Liver (tissue), 8 donors: ENCODE measurements at regions not wholly inside any gene's neighbourhood (a gene's known extent, or its start where the extent isn't known, plus 50 kb on each side); places are given as distances from the start of the nearest gene placed in this dataset.

Experiments used
- DNase-seq: peaks from one replicate; pipeline ENCODE4 v3.0.0-alpha.2; 2017; ENCODE audit warnings: low spot score
- H3K27ac ChIP-seq, 2 donors: one replicate each; pipeline ENCODE4 v1.7.0; 2013; ENCODE audit warnings: inconsistent platforms in 2 of 2, low read length in 2 of 2, control low read depth in 1 of 2, low read depth in 1 of 2, mild to moderate bottlenecking in 1 of 2
- H3K27me3 ChIP-seq, 4 donors: one replicate each; pipeline versions ENCODE4 v1.6.1 to v1.7.0; 2013; ENCODE audit warnings: low read length in 3 of 4, inconsistent platforms in 1 of 4, mild to moderate bottlenecking in 1 of 4, moderate library complexity in 1 of 4; ENCODE audit not compliant: control insufficient read depth in 4 of 4, insufficient read depth in 4 of 4
- H3K36me3 ChIP-seq, 4 donors: one replicate each; pipeline versions ENCODE4 v1.6.1 to v1.7.0; 2013; ENCODE audit warnings: low read length in 3 of 4, mild to moderate bottlenecking in 3 of 4, low read depth in 1 of 4, moderate library complexity in 1 of 4; ENCODE audit not compliant: control insufficient read depth in 4 of 4, insufficient read depth in 3 of 4
- H3K4me1 ChIP-seq, 4 donors: one replicate each; pipeline versions ENCODE4 v1.6.1 to v1.7.0; 2013; ENCODE audit warnings: low read length in 3 of 4, mild to moderate bottlenecking in 3 of 4, moderate library complexity in 1 of 4; ENCODE audit not compliant: control insufficient read depth in 4 of 4, insufficient read depth in 4 of 4
- H3K4me3 ChIP-seq, 3 donors: one replicate each; pipeline versions ENCODE4 v1.6.1 to v1.7.0; 2013; ENCODE audit warnings: low read length in 3 of 3, control low read depth in 1 of 3, low read depth in 1 of 3, mild to moderate bottlenecking in 1 of 3
- H3K9ac ChIP-seq, 2 donors: one replicate each; pipeline ENCODE4 v1.7.0; 2013; ENCODE audit warnings: low read length in 2 of 2, mild to moderate bottlenecking in 2 of 2, moderate library complexity in 2 of 2, control low read depth in 1 of 2, low read depth in 1 of 2
- H3K9me3 ChIP-seq, 4 donors: one replicate each; pipeline versions ENCODE4 v1.6.1 to v1.7.0; 2013; ENCODE audit warnings: low read length in 3 of 4; ENCODE audit not compliant: control insufficient read depth in 4 of 4
- ATF3 ChIP-seq: IDR thresholded peaks from 2 replicates; pipeline ENCODE4 v1.6.1; 2016; ENCODE audit warnings: antibody characterized with exemption
- CTCF ChIP-seq: fragments of 150-350 bp; IDR thresholded peaks from 2 replicates; pipeline ENCODE4 v1.5.1; 2017; ENCODE audit warnings: improper control_type of control experiment, low read depth, low read length; ENCODE audit not compliant: missing input control
- EGR1 ChIP-seq, 2 donors: IDR thresholded peaks; 2 replicates each; pipeline ENCODE4 v1.6.1; 2016 to 2018; ENCODE audit warnings: antibody characterized with exemption in 2 of 2, low read depth in 2 of 2
- FOXA1 ChIP-seq: IDR thresholded peaks from 2 replicates; pipeline ENCODE4 v1.6.1; 2016; ENCODE audit warnings: antibody characterized with exemption
- FOXA2 ChIP-seq: IDR thresholded peaks from 2 replicates; pipeline ENCODE4 v1.6.1; 2016; ENCODE audit warnings: antibody characterized with exemption
- GABPA ChIP-seq, 2 donors: IDR thresholded peaks in 1 of 2; conservative IDR thresholded peaks in 1 of 2; 2 replicates each; pipeline ENCODE4 v1.6.1; 2016; ENCODE audit warnings: antibody characterized with exemption in 2 of 2, mild to moderate bottlenecking in 1 of 2, moderate library complexity in 1 of 2
- HNF4A ChIP-seq, 2 donors: conservative IDR thresholded peaks; 2 replicates each; pipeline ENCODE4 v1.6.1; 2016; ENCODE audit warnings: antibody characterized with exemption in 2 of 2, mild to moderate bottlenecking in 2 of 2
- HNF4G ChIP-seq: IDR thresholded peaks from 2 replicates; pipeline ENCODE4 v1.6.1; 2016; ENCODE audit warnings: antibody characterized with exemption
- JUND ChIP-seq, 2 donors: IDR thresholded peaks; 2 replicates each; pipeline ENCODE4 v1.6.1; 2016; ENCODE audit warnings: antibody characterized with exemption in 2 of 2
- MAX ChIP-seq: IDR thresholded peaks from 2 replicates; pipeline ENCODE4 v1.6.1; 2016; ENCODE audit warnings: antibody characterized with exemption
- NR2F2 ChIP-seq: IDR thresholded peaks from 2 replicates; pipeline ENCODE4 v1.6.1; 2016; ENCODE audit warnings: antibody characterized with exemption
- RAD21 ChIP-seq, 2 donors: IDR thresholded peaks; 2 replicates each; pipeline ENCODE4 v1.6.1; 2016; ENCODE audit warnings: antibody characterized with exemption in 2 of 2, mild to moderate bottlenecking in 2 of 2
- REST ChIP-seq: IDR thresholded peaks from 2 replicates; pipeline ENCODE4 v1.6.1; 2016; ENCODE audit warnings: antibody characterized with exemption, mild to moderate bottlenecking
- RXRA ChIP-seq, 2 donors: IDR thresholded peaks; 2 replicates each; pipeline ENCODE4 v1.6.1; 2017 to 2018; ENCODE audit warnings: antibody characterized with exemption in 2 of 2, mild to moderate bottlenecking in 1 of 2
- SP1 ChIP-seq: IDR thresholded peaks from 2 replicates; pipeline ENCODE4 v1.6.1; 2018; ENCODE audit warnings: antibody characterized with exemption, mild to moderate bottlenecking
- TAF1 ChIP-seq: conservative IDR thresholded peaks from 2 replicates; pipeline ENCODE4 v1.6.1; 2016; ENCODE audit warnings: antibody characterized with exemption, mild to moderate bottlenecking
- YY1 ChIP-seq: IDR thresholded peaks from 2 replicates; pipeline ENCODE4 v1.6.1; 2016; ENCODE audit warnings: antibody characterized with exemption, mild to moderate bottlenecking
- ZBTB33 ChIP-seq: IDR thresholded peaks from 2 replicates; pipeline ENCODE4 v1.6.1; 2016; ENCODE audit warnings: antibody characterized with exemption
- whole genome bisulfite sequencing: extraction: QIAGEN DNeasy Blood & Tissue Kit; methylation state at CpG from one replicate; pipeline ENCODE4 v1.1.7; 2013; 5-methylcytosine and 5-hydroxymethylcytosine counted together
- donor health status: healthy.
- donor health status: healthy.
- donor health status: healthy.
- donor health status: healthy.
- donor health status: healthy.

GRCh38 chr12:103130564-103130963, 173.1 kb downstream of the ASCL1 start:
- TF ChIP-seq SP1 (no peak), HNF4G (no peak), YY1 (peak; percentile 14), ATF3 (no peak), TAF1 (no peak), RAD21 (IDR thresholded peaks at IDR 0.05) (no peak), HNF4A (conservative IDR thresholded peaks at IDR 0.05) (peak; percentile 33 to 35), FOXA1 (no peak), ZBTB33 (no peak), NR2F2 (no peak), FOXA2 (no peak), RXRA (IDR thresholded peaks at IDR 0.05) (peak; percentile 39 to 40), GABPA (IDR thresholded peaks at IDR 0.05 in 1 of 2, conservative IDR thresholded peaks at IDR 0.05 in 1 of 2) (no peak), CTCF (no peak), JUND (IDR thresholded peaks at IDR 0.05) (no peak), EGR1 (IDR thresholded peaks at IDR 0.05; ENCODE audit: low read depth in 2 of 2) (no peak), MAX (no peak), REST (peak; percentile 77)
- DNase-seq: no peak
- 60% methylated on average over 3 of the region's 3 CpGs for WGBS
- Histone ChIP-seq H3K9me3 (no peaks in the 10 kb centered on the region), H3K27me3 (no peaks in the 10 kb centered on the region), H3K36me3 (no peaks in the 10 kb centered on the region), H3K27ac (no peak overlapping the region), H3K4me3 (no peak overlapping the region), H3K9ac (no peak overlapping the region), H3K4me1 (peaks cover 5 to 30% (median 9%) of the 10 kb centered on the region in 4 donors)
